H1 (cell line): ENCODE measurements at regions not wholly inside any gene's neighbourhood (a gene's known extent, or its start where the extent isn't known, plus 50 kb on each side); places are given as distances from the start of the nearest gene placed in this dataset.

Source experiments
- CTCF ChIP-seq, 3 experiments: IDR thresholded peaks; 1 replicate in 2 of 3; 2 replicates in 1 of 3; pipeline versions ENCODE4 v1.5.1 to v1.6.1; 2011; ENCODE audit warnings: low read length in 3 of 3, mild to moderate bottlenecking in 3 of 3, inconsistent platforms in 2 of 3, low read depth in 1 of 3, moderate library complexity in 1 of 3; ENCODE audit not compliant: insufficient read depth in 1 of 3; ENCODE audit errors: control extremely low read depth in 1 of 3
- EGR1 ChIP-seq: IDR thresholded peaks from 2 replicates; pipeline ENCODE4 v1.6.1; 2011; ENCODE audit warnings: low read depth, low read length, borderline replicate concordance
- EP300 ChIP-seq, 2 experiments: IDR thresholded peaks; 1 replicate in 1 of 2; 2 replicates in 1 of 2; pipeline ENCODE4 v1.6.1; 2011 to 2012; ENCODE audit warnings: low read depth in 2 of 2, low read length in 2 of 2, mild to moderate bottlenecking in 2 of 2, borderline replicate concordance in 1 of 2, inconsistent platforms in 1 of 2, moderate library complexity in 1 of 2
- HDAC6 ChIP-seq: IDR thresholded peaks from one replicate; pipeline ENCODE4 v1.7.1; 2012; ENCODE audit warnings: low read depth, mild to moderate bottlenecking, inconsistent platforms, low read length, moderate library complexity
- JUND ChIP-seq: IDR thresholded peaks from 2 replicates; pipeline ENCODE4 v1.6.1; 2011; ENCODE audit warnings: mild to moderate bottlenecking, improper control_type of control experiment, low read length
- POLR2A ChIP-seq, 2 experiments: IDR thresholded peaks; 1 replicate in 1 of 2; 2 replicates in 1 of 2; pipeline ENCODE4 v1.6.1; 2011; ENCODE audit warnings: low read depth in 2 of 2, low read length in 2 of 2, mild to moderate bottlenecking in 2 of 2; ENCODE audit errors: control extremely low read depth in 1 of 2
- SP4 ChIP-seq: IDR thresholded peaks from 2 replicates; pipeline ENCODE4 v1.6.1; 2012; ENCODE audit warnings: low read length, inconsistent platforms

DNA sequence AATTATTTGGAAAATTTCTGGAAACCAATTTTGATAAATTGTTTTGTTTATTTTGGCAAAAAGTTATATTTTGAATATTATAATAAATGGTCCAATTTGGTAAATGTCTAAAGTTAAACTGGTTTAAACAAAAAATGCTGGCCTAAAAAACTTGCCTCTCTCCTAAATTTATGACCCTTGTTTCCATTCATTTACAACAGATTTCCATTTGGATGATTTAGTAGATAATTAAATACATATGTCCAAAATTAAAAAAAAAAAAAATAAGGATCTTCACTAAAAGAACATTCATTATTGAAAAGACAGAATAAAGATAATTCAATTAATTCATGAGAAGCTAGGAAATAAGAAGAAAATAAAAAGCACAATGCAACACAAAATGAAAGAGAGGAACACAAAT lies 449.5 kb downstream of the SPRY1 start (continued):
- no peak for TF ChIP-seq CTCF (IDR thresholded peaks at IDR 0.05; ENCODE audit: control extremely low read depth in 1 of 3, insufficient read depth in 1 of 3, low read depth in 1 of 3, low read length in 3 of 3)
- no peak for TF ChIP-seq EP300 (IDR thresholded peaks at IDR 0.05; ENCODE audit: borderline replicate concordance in 1 of 2, low read depth in 2 of 2, low read length in 2 of 2)
- no peak for TF ChIP-seq JUND
- TF ChIP-seq HDAC6 = no peak
- TF ChIP-seq POLR2A (IDR thresholded peaks at IDR 0.05; ENCODE audit: control extremely low read depth in 1 of 2, low read depth in 2 of 2, low read length in 2 of 2) = no peak
- no peak for TF ChIP-seq EGR1
- TF ChIP-seq SP4 = no peak
